ENCODE measurements at regions not wholly inside any gene's neighbourhood (a gene's known extent, or its start where the extent isn't known, plus 50 kb on each side); places are given as distances from the start of the nearest gene placed in this dataset.
A peak's percentile ranks its signal among the peaks of the same experiment; 100 is the strongest.

DNA sequence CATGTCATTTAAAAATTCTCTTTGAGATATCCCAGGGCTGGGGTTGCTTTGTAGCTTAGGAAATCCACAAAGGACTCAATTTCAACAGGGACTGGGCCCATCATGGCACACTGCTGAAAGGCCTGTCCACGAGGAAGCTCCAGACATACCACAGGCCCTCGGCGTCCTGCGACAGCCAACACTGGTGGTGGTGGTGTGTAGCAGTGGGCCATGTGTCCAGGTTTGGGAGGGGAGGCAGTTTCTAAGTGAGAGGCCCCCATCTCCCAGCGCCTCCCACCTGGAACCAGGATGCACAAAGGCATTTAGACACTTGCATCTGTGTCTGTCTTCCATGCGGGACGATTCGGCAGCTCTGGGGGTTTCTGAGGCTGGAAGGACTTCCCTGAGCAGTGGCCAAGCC is 65.2 kb upstream of the ZNF423 start:
- no TSS peak for BruUV-seq (replicated peaks)
- TF ChIP-seq, protein P1, sequence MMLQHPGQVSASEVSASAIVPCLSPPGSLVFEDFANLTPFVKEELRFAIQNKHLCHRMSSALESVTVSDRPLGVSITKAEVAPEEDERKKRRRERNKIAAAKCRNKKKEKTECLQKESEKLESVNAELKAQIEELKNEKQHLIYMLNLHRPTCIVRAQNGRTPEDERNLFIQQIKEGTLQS (IDR thresholded peaks at IDR 0.05), result no peak
- TF ChIP-seq EGR1 (IDR thresholded peaks at IDR 0.05; ENCODE audit: low read depth), result no peak
- H3K4me1 ChIP-seq (ENCODE audit: control insufficient read depth in 1 of 2, insufficient read depth in 2 of 2, low read length in 2 of 2), result peaks cover 2 to 6% of the 10 kb centered on the region in 2 experiments; a peak in 1 of 4 replicates
- no peak overlapping the region for H2AFZ ChIP-seq (ENCODE audit: low read depth, low read length, poor library complexity, severe bottlenecking)
- ChIA-PET RAD21 (ENCODE audit: low non-redundant PET in 1 of 2, low total read pairs in 2 of 2, uncharacterized antibody in 2 of 2, unreplicated experiment in 2 of 2) (interaction anchor here (0.6 to 1.0 kb wide), 2 partner anchors 63 to 101 kb away, joined by 5 read pairs; no protein-coding TSS in a partner anchor), POLR2A (no interaction called here), CTCF (interaction anchor here (0.8 to 2.9 kb wide), 13 partner anchors 9 to 513 kb away, joined by 3 to 23 read pairs (median 3); no protein-coding TSS in a partner anchor)
- no peak overlapping the region for H3K4me3 ChIP-seq (replicated peaks in 1 of 2; ENCODE audit: low read depth in 1 of 2, low read length in 2 of 2)
- no peak overlapping the region for H3K27ac ChIP-seq (ENCODE audit: low read depth, low read length)
- DNase-seq (ENCODE audit: low read depth, low spot score) (no peak), ATAC-seq (no peak)
- no peak overlapping the region for H3K4me2 ChIP-seq (ENCODE audit: low read length)
- no peaks in the 10 kb centered on the region for H3K27me3 ChIP-seq (ENCODE audit: insufficient read depth, low read length)
- intact Hi-C loops (cut with micrococcal nuclease), result loop anchor here (2.0 to 5.0 kb wide), 3 partner anchors 64 to 509 kb away; partner anchors contain the start of gene ZNF423
- H3K9me3 ChIP-seq (ENCODE audit: control insufficient read depth in 1 of 2, insufficient read depth in 1 of 2, low read depth in 1 of 2, low read length in 2 of 2), result no peaks in the 10 kb centered on the region
- no peaks in the 10 kb centered on the region for H3K9me2 ChIP-seq (ENCODE audit: insufficient read depth)
- H3K9ac ChIP-seq (ENCODE audit: low read length), result no peak overlapping the region
- H4K20me1 ChIP-seq (ENCODE audit: insufficient read depth), result no peaks in the 10 kb centered on the region
- no peaks in the 10 kb centered on the region for H3K79me2 ChIP-seq (ENCODE audit: insufficient read depth, low read length)
- no peaks in the 10 kb centered on the region for H3K36me3 ChIP-seq (ENCODE audit: control insufficient read depth in 1 of 2, insufficient read depth in 2 of 2, low read length in 2 of 2)

DNA sequence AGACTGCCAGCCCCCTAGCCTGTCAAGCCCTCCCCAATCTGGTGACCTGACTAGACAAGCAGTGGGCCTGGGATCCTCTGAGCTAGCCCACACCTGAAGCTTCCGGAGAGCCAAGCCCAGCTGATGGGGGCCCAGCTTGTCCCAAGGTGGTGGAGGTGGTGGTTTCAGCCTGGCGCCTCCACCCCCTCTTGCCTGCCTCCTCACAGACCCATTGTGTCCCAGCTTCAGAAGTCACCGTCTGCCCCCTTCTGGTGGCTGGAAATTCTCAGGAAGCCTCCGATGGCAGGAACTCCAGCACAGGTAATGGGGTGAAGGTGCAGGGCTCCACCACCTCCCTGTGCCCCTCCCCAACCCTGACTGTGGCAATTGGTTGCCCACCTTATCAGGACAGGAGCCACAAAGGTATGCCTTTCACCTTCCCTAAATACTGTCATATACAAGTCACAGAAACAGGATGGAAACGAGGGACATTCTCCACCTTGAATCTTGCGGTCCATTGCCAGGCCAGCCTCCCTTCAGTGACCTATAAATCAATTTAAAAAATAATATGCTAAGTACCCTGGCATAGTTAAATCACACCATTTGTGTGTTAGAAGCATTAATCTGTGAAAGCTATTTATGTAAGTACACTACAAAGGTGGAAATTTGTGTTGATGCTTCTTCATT is 66.0 kb upstream of the ZNF423 start:
- Histone ChIP-seq H3K4me2 (ENCODE audit: low read length) (no peak overlapping the region), H3K27ac (ENCODE audit: low read depth, low read length) (no peak overlapping the region), H4K20me1 (ENCODE audit: insufficient read depth) (no peaks in the 10 kb centered on the region), H3K79me2 (ENCODE audit: insufficient read depth, low read length) (no peaks in the 10 kb centered on the region), H3K4me3 (replicated peaks in 1 of 2; ENCODE audit: low read depth in 1 of 2, low read length in 2 of 2) (no peak overlapping the region), H3K9me2 (ENCODE audit: insufficient read depth) (no peaks in the 10 kb centered on the region), H2AFZ (ENCODE audit: low read depth, low read length, poor library complexity, severe bottlenecking) (no peak overlapping the region), H3K4me1 (ENCODE audit: control insufficient read depth in 1 of 2, insufficient read depth in 2 of 2, low read length in 2 of 2) (peaks cover 2 to 6% of the 10 kb centered on the region in 2 experiments; a peak in 1 of 4 replicates), H3K9me3 (ENCODE audit: control insufficient read depth in 1 of 2, insufficient read depth in 1 of 2, low read depth in 1 of 2, low read length in 2 of 2) (no peaks in the 10 kb centered on the region), H3K9ac (ENCODE audit: low read length) (no peak overlapping the region), H3K36me3 (ENCODE audit: control insufficient read depth in 1 of 2, insufficient read depth in 2 of 2, low read length in 2 of 2) (no peaks in the 10 kb centered on the region), H3K27me3 (ENCODE audit: insufficient read depth, low read length) (no peaks in the 10 kb centered on the region)
- peak; percentile 89 for TF ChIP-seq RAD21 (IDR thresholded peaks at IDR 0.05; ENCODE audit: low read depth)
- TF ChIP-seq CTCF (IDR thresholded peaks at IDR 0.05 in 2 of 3, conservative IDR thresholded peaks at IDR 0.05 in 1 of 3; ENCODE audit: borderline replicate concordance in 1 of 3, insufficient read depth in 1 of 3, low read depth in 2 of 3, low read length in 2 of 3), result peak; percentile 72 to 79 (median 72)
- no peak for TF ChIP-seq YY1 (IDR thresholded peaks at IDR 0.05; ENCODE audit: extremely low read depth, insufficient replicate concordance, low read depth, low read length)
- TF ChIP-seq ELF1 (IDR thresholded peaks at IDR 0.05; ENCODE audit: borderline replicate concordance, low read depth), result no peak
- ChIA-PET POLR2A (no interaction called here), RAD21 (ENCODE audit: low non-redundant PET in 1 of 2, low total read pairs in 2 of 2, uncharacterized antibody in 2 of 2, unreplicated experiment in 2 of 2) (interaction anchor here in 1 of 2 experiments (1.0 kb wide), 1 partner anchor 64 kb away, joined by 5 read pairs; no protein-coding TSS in a partner anchor), CTCF (interaction anchor here (0.8 to 2.9 kb wide), 14 partner anchors 9 to 514 kb away, joined by 3 to 23 read pairs (median 3); no protein-coding TSS in a partner anchor)
- BruUV-seq (replicated peaks), result no TSS peak
- DNase-seq (ENCODE audit: low read depth, low spot score) (peak; percentile 51), ATAC-seq (peak; percentile 92)
- intact Hi-C loops (cut with micrococcal nuclease), result loop anchor here (1.0 to 5.0 kb wide), 5 partner anchors 65 to 510 kb away; partner anchors contain the start of gene ZNF423

Data from HCT116 (cell line).